GM18505 (cell line): ENCODE measurements at regions not wholly inside any gene's neighbourhood (a gene's known extent, or its start where the extent isn't known, plus 50 kb on each side); places are given as distances from the start of the nearest gene placed in this dataset.

Source experiments
- ATAC-seq: cut with Tn5 transposase; IDR thresholded peaks from one replicate; pipeline ENCODE4 v1.9.1; 2021; ENCODE audit not compliant: unreplicated experiment
- POLR2A ChIP-seq: IDR thresholded peaks from 4 replicates; pipeline ENCODE4 v1.6.1; 2011; ENCODE audit warnings: borderline replicate concordance; ENCODE audit not compliant: insufficient read depth, insufficient read length; ENCODE audit errors: extremely low read depth

- ATAC-seq: no peak
- TF ChIP-seq POLR2A: no peak
These were observed 467.8 kb upstream of the ARGLU1 start for GRCh38 chr13:107035778-107036177.

GRCh38 chr13:107035186-107035585 is 467.2 kb upstream of the ARGLU1 start:
- no peak for ATAC-seq
- TF ChIP-seq POLR2A: no peak

GRCh38 chr13:107034236-107034872 is 466.4 kb upstream of the ARGLU1 start:
- ATAC-seq: no peak
- no peak for TF ChIP-seq POLR2A

- no peak for TF ChIP-seq POLR2A
- no peak for ATAC-seq
These were observed 463.8 kb upstream of the ARGLU1 start for GRCh38 chr13:107031716-107032115.

DNA sequence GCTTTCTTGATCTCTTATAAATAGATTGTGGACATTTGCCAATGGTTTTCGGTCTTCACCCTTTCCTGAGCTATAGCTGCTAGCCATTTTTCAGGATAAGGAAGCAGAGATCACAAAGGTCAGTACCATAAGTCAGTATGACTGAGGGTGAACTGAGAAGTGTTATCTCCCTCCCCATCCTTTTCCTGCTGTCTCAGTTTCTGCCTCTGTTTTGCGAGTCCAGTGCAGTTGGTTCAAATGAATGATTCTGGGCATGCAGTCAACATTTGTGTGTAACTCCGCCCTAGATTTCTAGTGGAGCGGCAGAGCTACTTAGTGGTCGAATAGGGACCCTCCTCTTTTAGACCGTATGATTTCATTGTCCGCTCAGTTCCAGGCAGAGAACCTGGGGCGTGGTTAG is 460.8 kb upstream of the ARGLU1 start:
- no peak for TF ChIP-seq POLR2A
- no peak for ATAC-seq

DNA sequence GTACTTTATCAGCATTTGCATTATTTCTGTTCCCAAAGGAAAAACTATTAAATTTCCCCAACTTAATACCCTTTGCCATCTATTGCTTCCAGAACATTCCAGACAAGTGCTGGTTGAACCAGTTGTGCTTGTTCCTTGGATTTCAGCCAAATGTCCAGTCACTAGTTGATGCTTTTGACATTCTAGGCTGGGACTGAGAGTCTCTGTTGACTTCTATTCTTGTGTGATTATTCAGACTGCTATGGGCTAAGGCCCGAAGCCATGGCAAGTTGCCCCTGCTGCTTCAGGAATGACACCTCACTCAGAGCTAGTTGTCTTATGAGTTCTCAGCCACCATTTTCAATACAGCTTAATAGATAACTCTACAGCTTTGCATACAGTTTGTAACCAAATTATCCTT is 458.1 kb upstream of the ARGLU1 start:
- TF ChIP-seq POLR2A: no peak
- no peak for ATAC-seq

- no peak for TF ChIP-seq POLR2A
- no peak for ATAC-seq
These were observed 455.4 kb upstream of the ARGLU1 start for GRCh38 chr13:107023335-107023734.

GRCh38 chr13:107020393-107020792 is 452.5 kb upstream of the ARGLU1 start:
- TF ChIP-seq POLR2A: no peak
- no peak for ATAC-seq

DNA sequence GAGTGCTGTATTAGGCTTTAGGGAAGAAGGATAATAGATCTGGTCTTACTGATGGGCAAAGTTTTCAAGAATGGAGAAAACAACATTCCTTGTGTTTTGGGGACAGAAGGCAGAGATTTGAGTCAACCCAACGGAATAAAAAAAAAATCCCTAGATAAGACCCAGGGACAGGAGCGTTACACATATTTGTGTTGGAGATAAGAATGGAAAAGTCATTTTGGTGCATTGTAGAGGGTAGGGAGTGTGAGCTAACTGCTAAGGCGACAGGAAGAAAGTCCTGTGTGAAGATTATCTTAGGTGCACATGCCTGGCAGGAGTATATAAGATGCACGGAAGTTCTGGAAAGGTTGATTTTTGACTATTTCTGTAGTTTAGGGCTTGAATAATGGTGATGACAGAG is 450.3 kb upstream of the ARGLU1 start:
- TF ChIP-seq POLR2A: no peak
- no peak for ATAC-seq

- TF ChIP-seq POLR2A: no peak
- no peak for ATAC-seq
These were observed 438.7 kb upstream of the ARGLU1 start for GRCh38 chr13:107006661-107007060.

- TF ChIP-seq POLR2A: no peak
- no peak for ATAC-seq
These were observed 437.6 kb upstream of the ARGLU1 start for GRCh38 chr13:107005577-107005976.

DNA sequence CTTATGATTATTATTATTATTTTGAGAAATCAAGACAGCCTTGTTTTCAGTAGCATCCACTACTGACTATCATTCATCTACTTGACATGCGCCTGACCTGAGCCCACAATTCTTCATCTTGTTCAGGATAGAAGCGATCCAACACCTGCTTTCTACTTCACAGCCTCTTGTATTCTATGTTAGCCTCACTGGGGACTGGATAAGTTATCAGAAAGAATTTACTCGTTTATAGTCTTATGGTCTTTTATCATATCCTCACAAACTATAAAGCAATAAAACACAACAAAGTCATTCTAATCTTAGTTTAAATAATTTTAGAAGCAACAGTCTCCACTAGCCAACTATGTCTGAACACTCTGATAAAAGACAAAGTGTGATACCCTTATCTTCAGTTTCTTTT is 436.0 kb upstream of the ARGLU1 start:
- TF ChIP-seq POLR2A: no peak
- no peak for ATAC-seq

GRCh38 chr13:106998664-106999063 is 430.7 kb upstream of the ARGLU1 start:
- ATAC-seq: no peak
- no peak for TF ChIP-seq POLR2A

DNA sequence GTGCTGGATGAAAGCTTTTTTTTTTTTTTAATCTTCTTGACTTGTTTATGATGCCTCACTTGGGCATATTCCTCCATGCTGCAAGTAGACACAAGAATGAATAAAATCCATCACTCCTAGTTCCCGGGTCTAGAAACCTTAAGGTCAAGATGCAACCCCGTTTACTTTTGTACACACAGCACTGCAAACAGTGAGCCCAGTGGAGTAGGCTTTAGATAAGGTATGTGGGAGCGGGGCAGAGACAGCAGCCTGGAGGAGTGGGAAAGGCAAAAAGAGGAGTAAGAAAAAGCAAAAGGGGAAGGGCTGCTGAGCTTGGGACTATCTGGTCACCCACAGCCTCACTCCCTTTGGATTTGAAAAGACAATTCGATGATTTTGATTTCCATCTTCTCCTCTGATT is 429.8 kb upstream of the ARGLU1 start:
- no peak for ATAC-seq
- no peak for TF ChIP-seq POLR2A
